ENCODE measurements at regions not wholly inside any gene's neighbourhood (a gene's known extent, or its start where the extent isn't known, plus 50 kb on each side); places are given as distances from the start of the nearest gene placed in this dataset.
A peak's percentile ranks its signal among the peaks of the same experiment; 100 is the strongest.

GRCh38 chr12:34218193-34219045, 196.1 kb downstream of the ALG10 start:
- peak; percentile 27 to 60 (median 53) for TF ChIP-seq CTCF (IDR thresholded peaks at IDR 0.05)
- no peak for TF ChIP-seq EP300 (IDR thresholded peaks at IDR 0.05)
